HCT116 (cell line): ENCODE measurements at regions not wholly inside any gene's neighbourhood (a gene's known extent, or its start where the extent isn't known, plus 50 kb on each side); places are given as distances from the start of the nearest gene placed in this dataset.
A peak's percentile ranks its signal among the peaks of the same experiment; 100 is the strongest.

Source experiments
- ATAC-seq: fragments of 200-7000 bp; cut with Tn5 transposase; 2 replicates; pipeline ENCODE4 v1.9.1; 2020; ENCODE audit warnings: mild to moderate bottlenecking, moderate library complexity
- BruUV-seq: library from RNA; stranded (reverse); fragments of 400-500 nt; replicated peaks from 2 replicates; lab custom pipeline; 2021; lab: Mats Ljungman, UMichigan
- CTCF ChIA-PET: fragments of 300-600 bp; sonication (Branson Sonifier 250); formaldehyde crosslinking; loops from one replicate; lab custom pipeline; 2021; ENCODE audit warnings: antibody characterized with exemption; lab: Charles Lee
- POLR2A ChIA-PET: fragments of 300-600, 350-600 bp; sonication (Branson Sonifier 250); formaldehyde crosslinking; loops from one replicate; lab custom pipeline; 2021; ENCODE audit warnings: antibody characterized with exemption; lab: Charles Lee
- RAD21 ChIA-PET, 2 experiments: fragments of 300-600 bp; sonication (Branson Sonifier 250); formaldehyde crosslinking; loops; one replicate each; lab custom pipeline; 2023; ENCODE audit warnings: low total read pairs in 2 of 2; ENCODE audit not compliant: uncharacterized antibody in 2 of 2, unreplicated experiment in 2 of 2, low non-redundant PET in 1 of 2; lab: Charles Lee
- DNase-seq: peaks from one replicate; pipeline ENCODE4 v3.0.0-alpha.2; 2010; ENCODE audit warnings: low read depth, low spot score
- H2AFZ ChIP-seq: fragments of 200-600 bp; shearing (Covaris generic), sonication (generic); 2 replicates; pipeline ENCODE4 v1.6.1; 2017; ENCODE audit warnings: low read depth, mixed run types, mixed read lengths, antibody characterized with exemption, low read length; ENCODE audit not compliant: poor library complexity, severe bottlenecking
- H3K27ac ChIP-seq: 2 replicates; pipeline ENCODE4 v1.5.1; 2012; ENCODE audit warnings: low read depth, low read length
- H3K27me3 ChIP-seq: fragments of 200-600 bp; sonication (generic); 2 replicates; pipeline ENCODE4 v1.6.1; 2016; ENCODE audit warnings: mixed run types, low read length, mixed read lengths; ENCODE audit not compliant: insufficient read depth
- H3K36me3 ChIP-seq, 2 experiments: fragments of 200-500 bp in 1 of 2; fragments of 200-600 bp in 1 of 2; sonication (Bioruptor generic) in 1 of 2; sonication (generic) in 1 of 2; 2 replicates each; pipeline versions ENCODE4 v1.5.1 to v1.6.1; 2014 to 2016; ENCODE audit warnings: low read length in 2 of 2, inconsistent platforms in 1 of 2, mixed read lengths in 1 of 2, mixed run types in 1 of 2; ENCODE audit not compliant: insufficient read depth in 2 of 2, control insufficient read depth in 1 of 2
- H3K4me1 ChIP-seq, 2 experiments: fragments of 200-600 bp in 1 of 2; sonication (generic) in 1 of 2; 2 replicates each; pipeline versions ENCODE4 v1.5.1 to v1.6.1; 2012 to 2017; ENCODE audit warnings: low read length in 2 of 2, inconsistent platforms in 1 of 2, mild to moderate bottlenecking in 1 of 2, mixed read lengths in 1 of 2, mixed run types in 1 of 2, moderate library complexity in 1 of 2; ENCODE audit not compliant: insufficient read depth in 2 of 2, control insufficient read depth in 1 of 2
- H3K4me2 ChIP-seq: fragments of 200-600 bp; sonication (generic); 2 replicates; pipeline ENCODE4 v1.6.1; 2017; ENCODE audit warnings: mixed run types, low read length, mixed read lengths
- H3K4me3 ChIP-seq, 2 experiments: fragments of 200-600 bp in 1 of 2; sonication (generic) in 1 of 2; replicated peaks in 1 of 2; 2 replicates each; pipeline ENCODE4 v1.5.1; 2011 to 2016; ENCODE audit warnings: low read length in 2 of 2, control low read depth in 1 of 2, low read depth in 1 of 2, mild to moderate bottlenecking in 1 of 2, mixed read lengths in 1 of 2, mixed run types in 1 of 2
- H3K79me2 ChIP-seq: fragments of 200-600 bp; sonication (generic); 2 replicates; pipeline ENCODE4 v1.6.1; 2017; ENCODE audit warnings: mild to moderate bottlenecking, mixed run types, low read length, moderate library complexity, mixed read lengths; ENCODE audit not compliant: insufficient read depth
- H3K9ac ChIP-seq: fragments of 200-600 bp; sonication (generic); 2 replicates; pipeline ENCODE4 v1.6.1; 2016; ENCODE audit warnings: low read length, mixed read lengths
- H3K9me2 ChIP-seq: fragments of 200-600 bp; sonication (generic), shearing (Covaris generic); 2 replicates; pipeline ENCODE4 v1.6.1; 2017; ENCODE audit warnings: mixed run types, mild to moderate bottlenecking, moderate library complexity; ENCODE audit not compliant: insufficient read depth
- H3K9me3 ChIP-seq, 2 experiments: fragments of 200-500 bp in 1 of 2; fragments of 200-600 bp in 1 of 2; sonication (Bioruptor generic) in 1 of 2; sonication (generic) in 1 of 2; 2 replicates each; pipeline ENCODE4 v1.6.1; 2014 to 2017; ENCODE audit warnings: low read length in 2 of 2, mixed read lengths in 2 of 2, inconsistent platforms in 1 of 2, low read depth in 1 of 2, mild to moderate bottlenecking in 1 of 2, mixed run types in 1 of 2, moderate library complexity in 1 of 2; ENCODE audit not compliant: control insufficient read depth in 1 of 2, insufficient read depth in 1 of 2
- H4K20me1 ChIP-seq: fragments of 200-600 bp; sonication (generic), shearing (Covaris generic); 2 replicates; pipeline ENCODE4 v1.6.1; 2017; ENCODE audit warnings: mixed run types, mild to moderate bottlenecking, moderate library complexity; ENCODE audit not compliant: insufficient read depth
- CEBPB ChIP-seq: IDR thresholded peaks from 2 replicates; pipeline ENCODE4 v1.6.1; 2012; ENCODE audit warnings: low read depth
- EGR1 ChIP-seq: IDR thresholded peaks from 2 replicates; pipeline ENCODE4 v1.6.1; 2012; ENCODE audit warnings: low read depth
- EZH2 ChIP-seq: fragments of 200-600 bp; sonication (generic); IDR thresholded peaks from 2 replicates; pipeline ENCODE4 v1.6.1; 2017; ENCODE audit warnings: antibody characterized with exemption, mixed run types
- EZH2phosphoT487 ChIP-seq: fragments of 200-600 bp; IDR thresholded peaks from 2 replicates; pipeline ENCODE4 v1.6.1; 2018; ENCODE audit warnings: antibody characterized with exemption, borderline replicate concordance
- FOSL1 ChIP-seq: IDR thresholded peaks from 2 replicates; pipeline ENCODE4 v1.6.1; 2012; ENCODE audit warnings: low read depth
- POLR2A ChIP-seq: IDR thresholded peaks from 2 replicates; pipeline ENCODE4 v1.7.0; 2011; ENCODE audit warnings: borderline replicate concordance; ENCODE audit not compliant: insufficient read depth, insufficient read length; ENCODE audit errors: extremely low read depth
- RAD21 ChIP-seq: IDR thresholded peaks from 2 replicates; pipeline ENCODE4 v1.6.1; 2012; ENCODE audit warnings: low read depth, mild to moderate bottlenecking
- SIN3A ChIP-seq: IDR thresholded peaks from 2 replicates; pipeline ENCODE4 v1.6.1; 2012; ENCODE audit warnings: low read depth
- SP1 ChIP-seq: IDR thresholded peaks from 2 replicates; pipeline ENCODE4 v1.6.1; 2012; ENCODE audit warnings: low read depth
- SRF ChIP-seq: IDR thresholded peaks from 2 replicates; pipeline ENCODE4 v1.6.1; 2012; ENCODE audit warnings: low read depth
- YY1 ChIP-seq: IDR thresholded peaks from 2 replicates; pipeline ENCODE4 v1.6.1; 2011; ENCODE audit warnings: low read length, low read depth, moderate library complexity, mild to moderate bottlenecking; ENCODE audit not compliant: insufficient replicate concordance; ENCODE audit errors: extremely low read depth
- ZNF274 ChIP-seq: fragments of 200-500 bp; sonication (Bioruptor generic); IDR thresholded peaks from 2 replicates; pipeline ENCODE4 v1.6.1; 2014; ENCODE audit warnings: mild to moderate bottlenecking, low read depth, low read length, inconsistent platforms
- intact Hi-C: fragments of 100-400 bp; cut with micrococcal nuclease; formaldehyde crosslinking; loops from 2 replicates; pipeline ENCODE4 v1.10.0; 2022
- TF ChIP-seq, protein P1 (sequence below), 3 experiments: fragments of 200-600 bp in 1 of 3; sonication (generic) in 1 of 3; IDR thresholded peaks in 2 of 3; conservative IDR thresholded peaks in 1 of 3; 2 replicates each; pipeline ENCODE4 v1.5.1; 2012 to 2017; ENCODE audit warnings: low read depth in 2 of 3, low read length in 2 of 3, antibody characterized with exemption in 1 of 3, borderline replicate concordance in 1 of 3, control low read depth in 1 of 3, mild to moderate bottlenecking in 1 of 3, mixed read lengths in 1 of 3, mixed run types in 1 of 3, moderate library complexity in 1 of 3; ENCODE audit not compliant: insufficient read depth in 1 of 3
- TF ChIP-seq, protein P2 (sequence below): IDR thresholded peaks from 2 replicates; pipeline ENCODE4 v1.6.1; 2012

DNA sequence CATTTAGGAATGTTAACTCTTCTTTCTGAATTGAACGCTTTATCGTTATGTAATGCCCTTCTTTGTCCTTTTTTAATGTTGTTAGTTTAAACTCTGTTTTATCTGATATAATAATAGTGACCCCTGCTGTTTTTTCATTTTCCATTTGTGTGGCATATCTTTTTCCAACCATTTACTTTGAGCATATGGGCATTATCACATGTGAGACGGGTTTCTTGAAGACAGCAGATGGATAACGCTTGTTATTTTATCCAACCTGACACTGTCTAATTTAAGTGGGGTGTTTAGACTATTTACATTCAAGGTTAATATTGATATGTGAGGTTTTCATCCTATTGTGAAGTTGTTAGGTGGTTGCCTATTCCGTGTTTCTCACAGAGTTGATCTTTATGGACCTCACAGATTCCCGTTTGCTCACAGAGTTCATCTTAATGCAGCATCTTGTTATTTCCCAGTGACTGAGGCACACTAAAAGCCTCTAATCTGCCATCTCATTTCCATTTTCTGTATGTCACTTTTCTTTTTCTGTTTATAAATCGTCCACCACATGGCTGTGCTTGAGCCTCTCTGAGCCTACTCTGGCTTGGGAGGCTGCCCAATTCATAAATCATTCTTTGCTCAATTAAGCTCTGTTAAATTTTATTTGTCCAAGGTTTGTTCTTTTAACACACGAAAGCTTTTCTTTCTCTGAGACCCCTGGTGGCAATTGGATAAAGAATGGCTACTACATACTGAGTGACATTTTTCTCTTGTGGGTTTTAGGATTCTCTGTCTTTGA, 286.2 kb downstream of the HTR7 start:
- Histone ChIP-seq H3K9me2 (no peaks in the 10 kb centered on the region), H3K4me2 (no peak overlapping the region), H4K20me1 (no peaks in the 10 kb centered on the region), H3K9ac (no peak overlapping the region), H3K27ac (no peak overlapping the region), H3K27me3 (no peaks in the 10 kb centered on the region)
- POLR2A ChIA-PET = no interaction called here
- no TSS peak for BruUV-seq
- TF ChIP-seq POLR2A (no peak), CEBPB (no peak), EZH2phosphoT487 (no peak), FOSL1 (no peak), SRF (no peak), SIN3A (no peak), RAD21 (peak; percentile 37), EGR1 (no peak), YY1 (no peak)
- TF ChIP-seq, all 23 proteins: peak for 1
- Histone ChIP-seq H3K4me1 (no peaks in the 10 kb centered on the region), H2AFZ (no peak overlapping the region), H3K9me3 (no peaks in the 10 kb centered on the region), H3K79me2 (no peaks in the 10 kb centered on the region), H3K4me3 (no peak overlapping the region), H3K36me3 (no peaks in the 10 kb centered on the region; a peak in 1 of 4 replicates)
- intact Hi-C loops = no loop called here
- no peak for ATAC-seq
- ChIA-PET CTCF (no interaction called here), RAD21 (no interaction called here)
- DNase-seq = no peak

GRCh38 chr10:90575125-90575524, 282.7 kb downstream of the HTR7 start:
- intact Hi-C loops = no loop called here
- no peaks in the 10 kb centered on the region for H3K27me3 ChIP-seq
- H2AFZ ChIP-seq = no peak overlapping the region
- H3K36me3 ChIP-seq = no peaks in the 10 kb centered on the region
- H4K20me1 ChIP-seq = no peaks in the 10 kb centered on the region
- no peak overlapping the region for H3K4me3 ChIP-seq
- ChIA-PET POLR2A (no interaction called here), CTCF (interaction anchor here (1.2 to 1.4 kb wide), 2 partner anchors 12 to 427 kb away, joined by 3 to 4 read pairs; no protein-coding TSS in a partner anchor), RAD21 (no interaction called here)
- H3K9ac ChIP-seq = no peak overlapping the region
- H3K9me3 ChIP-seq = no peaks in the 10 kb centered on the region
- no peak for TF ChIP-seq POLR2A
- no peak for TF ChIP-seq SP1
- no peak for TF ChIP-seq ZNF274
- TF ChIP-seq SRF = no peak
- TF ChIP-seq, protein P1, sequence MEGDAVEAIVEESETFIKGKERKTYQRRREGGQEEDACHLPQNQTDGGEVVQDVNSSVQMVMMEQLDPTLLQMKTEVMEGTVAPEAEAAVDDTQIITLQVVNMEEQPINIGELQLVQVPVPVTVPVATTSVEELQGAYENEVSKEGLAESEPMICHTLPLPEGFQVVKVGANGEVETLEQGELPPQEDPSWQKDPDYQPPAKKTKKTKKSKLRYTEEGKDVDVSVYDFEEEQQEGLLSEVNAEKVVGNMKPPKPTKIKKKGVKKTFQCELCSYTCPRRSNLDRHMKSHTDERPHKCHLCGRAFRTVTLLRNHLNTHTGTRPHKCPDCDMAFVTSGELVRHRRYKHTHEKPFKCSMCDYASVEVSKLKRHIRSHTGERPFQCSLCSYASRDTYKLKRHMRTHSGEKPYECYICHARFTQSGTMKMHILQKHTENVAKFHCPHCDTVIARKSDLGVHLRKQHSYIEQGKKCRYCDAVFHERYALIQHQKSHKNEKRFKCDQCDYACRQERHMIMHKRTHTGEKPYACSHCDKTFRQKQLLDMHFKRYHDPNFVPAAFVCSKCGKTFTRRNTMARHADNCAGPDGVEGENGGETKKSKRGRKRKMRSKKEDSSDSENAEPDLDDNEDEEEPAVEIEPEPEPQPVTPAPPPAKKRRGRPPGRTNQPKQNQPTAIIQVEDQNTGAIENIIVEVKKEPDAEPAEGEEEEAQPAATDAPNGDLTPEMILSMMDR (IDR thresholded peaks at IDR 0.05 in 2 of 3, conservative IDR thresholded peaks at IDR 0.05 in 1 of 3; ENCODE audit: borderline replicate concordance in 1 of 3, insufficient read depth in 1 of 3, low read depth in 2 of 3, low read length in 2 of 3) = no peak
- TF ChIP-seq, protein P2, sequence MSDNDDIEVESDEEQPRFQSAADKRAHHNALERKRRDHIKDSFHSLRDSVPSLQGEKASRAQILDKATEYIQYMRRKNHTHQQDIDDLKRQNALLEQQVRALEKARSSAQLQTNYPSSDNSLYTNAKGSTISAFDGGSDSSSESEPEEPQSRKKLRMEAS = no peak
- TF ChIP-seq EZH2phosphoT487 = no peak
- TF ChIP-seq EZH2 = no peak
- no TSS peak for BruUV-seq
- DNase-seq (no peak), ATAC-seq (no peak)
- no peaks in the 10 kb centered on the region for H3K9me2 ChIP-seq
- no peak overlapping the region for H3K4me2 ChIP-seq
- H3K79me2 ChIP-seq = no peaks in the 10 kb centered on the region
- H3K27ac ChIP-seq = no peak overlapping the region
- peaks cover 9 to 15% of the 10 kb centered on the region in 2 experiments for H3K4me1 ChIP-seq
